ENCODE measurements at regions not wholly inside any gene's neighbourhood (a gene's known extent, or its start where the extent isn't known, plus 50 kb on each side); places are given as distances from the start of the nearest gene placed in this dataset.

- TF ChIP-seq, protein P1, sequence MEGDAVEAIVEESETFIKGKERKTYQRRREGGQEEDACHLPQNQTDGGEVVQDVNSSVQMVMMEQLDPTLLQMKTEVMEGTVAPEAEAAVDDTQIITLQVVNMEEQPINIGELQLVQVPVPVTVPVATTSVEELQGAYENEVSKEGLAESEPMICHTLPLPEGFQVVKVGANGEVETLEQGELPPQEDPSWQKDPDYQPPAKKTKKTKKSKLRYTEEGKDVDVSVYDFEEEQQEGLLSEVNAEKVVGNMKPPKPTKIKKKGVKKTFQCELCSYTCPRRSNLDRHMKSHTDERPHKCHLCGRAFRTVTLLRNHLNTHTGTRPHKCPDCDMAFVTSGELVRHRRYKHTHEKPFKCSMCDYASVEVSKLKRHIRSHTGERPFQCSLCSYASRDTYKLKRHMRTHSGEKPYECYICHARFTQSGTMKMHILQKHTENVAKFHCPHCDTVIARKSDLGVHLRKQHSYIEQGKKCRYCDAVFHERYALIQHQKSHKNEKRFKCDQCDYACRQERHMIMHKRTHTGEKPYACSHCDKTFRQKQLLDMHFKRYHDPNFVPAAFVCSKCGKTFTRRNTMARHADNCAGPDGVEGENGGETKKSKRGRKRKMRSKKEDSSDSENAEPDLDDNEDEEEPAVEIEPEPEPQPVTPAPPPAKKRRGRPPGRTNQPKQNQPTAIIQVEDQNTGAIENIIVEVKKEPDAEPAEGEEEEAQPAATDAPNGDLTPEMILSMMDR (IDR thresholded peaks at IDR 0.05): no peak
- Mint-ChIP-seq H3K27ac (ENCODE audit: unreplicated experiment) (no peak overlapping the region), H3K4me3 (ENCODE audit: unreplicated experiment) (no peak overlapping the region), H3K4me1 (ENCODE audit: low read depth) (no peaks in the 10 kb centered on the region), H3K36me3 (ENCODE audit: low read depth) (no peaks in the 10 kb centered on the region), H3K9me3 (ENCODE audit: low read depth) (no peaks in the 10 kb centered on the region), H3K27me3 (ENCODE audit: low read depth) (peaks cover 24% of the 10 kb centered on the region)
- DNase-seq (ENCODE audit: low spot score): no peak
Observed at GRCh38 chr4:22216278-22216677, 267.7 kb upstream of the KCNIP4 start.

DNA sequence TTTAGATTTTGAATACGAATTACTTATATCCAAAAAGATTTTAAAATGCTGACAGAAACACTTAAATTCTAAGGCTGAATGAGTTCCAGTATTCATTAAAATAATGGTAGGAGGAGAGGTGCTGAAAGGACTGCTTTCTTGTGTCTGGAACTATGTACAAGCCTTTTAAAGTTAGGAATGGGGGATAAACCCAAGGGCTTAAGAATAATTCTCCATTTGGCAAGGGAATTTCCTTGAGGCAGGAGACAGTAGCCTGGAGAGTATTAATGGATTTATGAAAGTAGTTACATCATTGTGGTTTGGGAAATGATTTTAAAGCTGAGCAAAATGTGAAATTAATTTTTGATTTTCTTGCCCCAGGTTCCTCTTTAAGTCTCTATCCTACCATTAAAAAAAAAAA lies 266.5 kb upstream of the KCNIP4 start:
- Mint-ChIP-seq H3K27me3 (ENCODE audit: low read depth) (peaks cover 28% of the 10 kb centered on the region), H3K4me1 (ENCODE audit: low read depth) (no peaks in the 10 kb centered on the region)

DNA sequence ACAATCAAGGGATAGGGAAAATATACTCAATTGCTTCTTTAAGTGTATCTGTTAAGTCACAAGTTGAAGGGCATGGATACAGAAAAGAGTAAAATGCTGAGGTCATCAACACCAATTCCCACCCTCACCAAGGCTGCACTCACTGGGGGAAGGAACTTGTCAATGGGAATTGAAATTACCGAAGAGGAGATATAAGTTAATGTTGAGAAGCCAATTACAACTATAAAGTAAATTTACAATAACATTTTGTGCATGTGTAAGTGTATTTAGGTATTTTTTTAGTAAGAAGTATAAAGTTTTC lies 255.1 kb upstream of the KCNIP4 start:
- no peaks in the 10 kb centered on the region for H3K4me1 Mint-ChIP-seq (ENCODE audit: low read depth)
- no peak overlapping the region for H3K4me3 Mint-ChIP-seq (ENCODE audit: unreplicated experiment)
- H3K36me3 Mint-ChIP-seq (ENCODE audit: low read depth): no peaks in the 10 kb centered on the region
- no peaks in the 10 kb centered on the region for H3K9me3 Mint-ChIP-seq (ENCODE audit: low read depth)
- TF ChIP-seq, protein P1 (IDR thresholded peaks at IDR 0.05): no peak
- peaks cover 13% of the 10 kb centered on the region for H3K27me3 Mint-ChIP-seq (ENCODE audit: low read depth)
- no peak for DNase-seq (ENCODE audit: low spot score)
- no peak overlapping the region for H3K27ac Mint-ChIP-seq (ENCODE audit: unreplicated experiment)

More for the DNA sequence above, 266.5 kb upstream of the KCNIP4 start:
- DNase-seq (ENCODE audit: low spot score): no peak
- no peaks in the 10 kb centered on the region for H3K9me3 Mint-ChIP-seq (ENCODE audit: low read depth)
- no peak overlapping the region for H3K27ac Mint-ChIP-seq (ENCODE audit: unreplicated experiment)
- H3K4me3 Mint-ChIP-seq (ENCODE audit: unreplicated experiment): no peak overlapping the region
- TF ChIP-seq, protein P1 (IDR thresholded peaks at IDR 0.05): no peak
- no peaks in the 10 kb centered on the region for H3K36me3 Mint-ChIP-seq (ENCODE audit: low read depth)

DNA sequence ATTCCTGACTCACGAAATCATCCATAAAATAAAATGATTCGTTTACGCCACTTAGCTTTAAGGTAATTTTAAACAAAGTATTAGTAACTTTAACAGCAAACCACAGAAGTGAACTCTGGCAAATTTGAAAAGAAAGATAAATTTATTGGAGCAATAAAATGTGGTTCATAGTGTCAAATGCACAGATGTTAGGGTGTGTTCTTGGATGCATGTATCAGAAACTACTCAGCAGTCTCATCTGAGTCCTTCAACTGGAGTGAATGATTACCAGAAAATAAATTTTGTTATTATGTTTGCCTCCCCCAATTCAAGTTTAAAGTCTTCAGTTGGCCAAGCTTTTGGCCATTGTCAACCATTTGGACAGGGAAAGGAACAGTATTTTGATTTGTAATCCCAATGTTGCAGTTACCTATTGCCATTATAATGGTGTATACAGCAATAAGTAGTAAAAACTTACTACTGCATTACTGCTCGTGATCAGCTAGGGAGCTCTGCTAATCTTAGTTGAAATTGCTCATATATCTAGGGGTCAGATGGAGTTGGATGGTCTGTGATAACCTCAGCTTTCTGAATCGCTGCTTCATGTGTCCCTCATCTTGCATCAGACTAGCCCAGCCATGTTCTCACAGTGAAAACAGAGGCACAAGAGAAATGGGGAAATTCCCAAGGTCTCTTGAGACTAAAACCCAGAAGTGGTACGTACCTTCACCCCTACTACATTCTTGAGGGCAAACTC lies 254.6 kb upstream of the KCNIP4 start:
- H3K4me1 Mint-ChIP-seq (ENCODE audit: low read depth): no peaks in the 10 kb centered on the region
- H3K27me3 Mint-ChIP-seq (ENCODE audit: low read depth): peaks cover 13% of the 10 kb centered on the region
- no peaks in the 10 kb centered on the region for H3K9me3 Mint-ChIP-seq (ENCODE audit: low read depth)
- no peak overlapping the region for H3K4me3 Mint-ChIP-seq (ENCODE audit: unreplicated experiment)
- TF ChIP-seq, protein P1 (IDR thresholded peaks at IDR 0.05): no peak
- H3K36me3 Mint-ChIP-seq (ENCODE audit: low read depth): no peaks in the 10 kb centered on the region
- no peak overlapping the region for H3K27ac Mint-ChIP-seq (ENCODE audit: unreplicated experiment)
- no peak for DNase-seq (ENCODE audit: low spot score)

- Mint-ChIP-seq H3K9me3 (ENCODE audit: low read depth) (no peaks in the 10 kb centered on the region), H3K4me1 (ENCODE audit: low read depth) (no peaks in the 10 kb centered on the region), H3K36me3 (ENCODE audit: low read depth) (no peaks in the 10 kb centered on the region), H3K27me3 (ENCODE audit: low read depth) (peaks cover 12% of the 10 kb centered on the region), H3K27ac (ENCODE audit: unreplicated experiment) (no peak overlapping the region), H3K4me3 (ENCODE audit: unreplicated experiment) (no peak overlapping the region)
- no peak for DNase-seq (ENCODE audit: low spot score)
- TF ChIP-seq, protein P1 (IDR thresholded peaks at IDR 0.05): no peak
Observed at GRCh38 chr4:22202246-22202974, 253.8 kb upstream of the KCNIP4 start.
